GM21367 (cell line): ENCODE measurements at regions not wholly inside any gene's neighbourhood (a gene's known extent, or its start where the extent isn't known, plus 50 kb on each side); places are given as distances from the start of the nearest gene placed in this dataset.

ENCODE experiments used
- ATAC-seq: cut with Tn5 transposase; IDR thresholded peaks from one replicate; pipeline ENCODE4 v1.9.1; 2021; ENCODE audit not compliant: unreplicated experiment

DNA sequence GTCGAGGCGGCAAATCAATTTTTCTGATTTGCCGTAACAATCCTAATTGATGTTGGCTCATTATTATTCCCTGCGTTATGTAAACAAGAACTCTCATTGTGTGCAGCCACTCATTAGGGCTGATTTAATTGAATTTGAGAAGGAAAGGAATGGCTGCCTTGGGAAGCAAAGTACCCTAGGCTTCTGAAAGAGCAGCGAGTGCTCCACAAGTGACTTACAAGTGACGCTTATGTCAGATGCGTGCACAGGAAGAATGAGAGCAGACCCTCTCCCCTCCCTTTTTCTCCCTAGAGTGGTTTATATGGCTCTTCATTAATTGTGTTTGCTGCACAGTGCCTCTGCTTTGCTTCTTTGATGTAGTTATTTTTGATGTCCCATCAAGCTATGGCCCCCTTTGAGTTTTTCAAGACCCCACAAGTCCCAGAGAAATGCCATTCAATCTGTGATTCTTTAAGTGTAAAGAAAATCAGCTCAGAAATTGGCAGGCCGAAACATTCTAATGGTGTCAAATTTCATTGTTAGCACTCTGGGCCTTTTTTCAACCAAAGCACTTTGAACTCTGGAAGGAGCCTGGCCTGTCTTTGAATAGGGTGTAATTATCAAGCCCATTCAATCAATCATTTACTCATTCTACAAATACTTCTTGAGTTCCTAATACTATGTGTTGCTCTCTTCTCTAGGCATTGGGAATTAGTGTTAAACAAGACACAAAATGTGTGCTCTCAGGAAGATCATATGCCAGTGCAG lies 86.8 kb upstream of the VAV3 start:
- no peak for ATAC-seq

DNA sequence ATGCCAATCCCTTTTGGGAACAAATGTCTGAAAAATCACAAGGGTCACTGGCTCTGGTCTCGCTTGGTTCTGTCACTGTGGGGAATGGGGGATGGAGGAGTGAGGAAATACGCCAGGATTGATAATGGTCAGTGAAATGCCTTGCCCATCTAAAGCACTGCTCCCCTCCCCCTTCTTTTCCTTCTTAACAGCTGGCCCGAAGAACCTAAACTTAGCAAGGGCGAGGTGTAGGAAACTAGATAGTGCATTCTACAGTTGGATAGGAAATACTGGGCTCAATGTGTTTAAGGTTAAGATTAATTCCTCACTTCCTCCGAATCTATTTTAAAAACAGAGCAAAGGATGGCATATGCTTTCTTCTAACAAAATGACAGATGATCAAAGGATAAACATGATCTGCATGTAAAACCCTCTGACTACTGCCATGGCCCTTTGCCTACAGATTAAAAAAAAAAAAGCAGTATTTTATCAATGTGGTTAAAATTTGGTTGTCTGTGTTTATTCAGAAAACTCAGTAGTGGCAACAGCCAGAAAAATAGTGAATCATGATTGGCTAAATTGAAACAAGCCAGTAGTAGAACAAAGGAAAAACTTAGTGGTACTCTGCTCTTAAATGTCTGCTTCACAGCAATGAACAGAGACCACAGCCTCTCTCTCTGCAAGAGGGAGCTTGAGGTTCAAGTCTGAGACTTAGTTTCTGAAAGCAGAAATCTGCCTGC lies 86.1 kb upstream of the VAV3 start:
- no peak for ATAC-seq

DNA sequence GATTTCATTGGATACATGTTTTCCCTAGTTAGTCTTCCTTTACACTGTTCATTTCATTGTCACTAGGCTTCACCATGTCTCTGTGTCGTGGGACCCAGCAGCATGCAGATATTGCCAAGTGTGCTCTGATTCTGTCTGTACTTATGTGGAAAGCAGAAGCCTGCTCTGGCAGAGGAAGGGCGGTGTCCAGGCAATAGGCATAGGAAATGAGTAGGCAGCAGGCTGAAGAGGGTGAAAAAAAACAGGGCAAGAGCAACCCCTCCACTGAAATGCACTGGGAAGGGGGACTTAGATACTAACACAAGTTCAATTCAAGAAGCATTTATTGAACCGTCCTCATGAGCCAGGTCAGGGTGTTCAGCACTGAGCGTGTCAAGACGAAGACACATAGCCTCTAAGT lies 85.2 kb upstream of the VAV3 start:
- ATAC-seq: no peak

DNA sequence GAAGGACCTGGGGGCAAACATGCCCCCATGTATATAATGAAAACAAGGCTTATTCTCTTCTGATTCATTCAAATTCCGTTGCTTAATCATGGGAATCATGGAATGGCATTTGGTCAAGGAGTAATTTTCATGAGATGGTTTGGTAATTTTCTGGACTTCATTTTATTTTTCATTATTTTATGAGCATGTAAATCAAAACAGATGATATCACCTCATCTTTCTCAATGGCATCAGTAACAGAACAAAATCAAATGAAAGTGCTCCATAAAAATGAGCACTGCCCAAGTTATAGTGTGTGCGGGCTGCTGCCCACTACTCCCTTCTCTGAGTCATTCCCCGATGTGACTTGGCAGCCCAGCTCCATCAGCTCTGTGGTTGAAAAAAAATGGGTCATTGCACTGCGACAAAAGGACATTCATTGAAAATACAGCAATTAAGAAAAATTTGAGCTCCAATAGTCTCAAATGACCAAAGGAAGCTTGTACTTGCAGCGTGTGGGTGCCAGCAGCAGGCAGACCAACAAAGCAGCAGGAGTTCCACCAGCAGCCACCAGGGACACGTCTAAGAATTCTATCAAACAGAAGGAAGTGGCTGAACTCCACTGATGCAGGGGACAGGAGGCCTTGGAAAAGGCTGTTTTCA lies 84.3 kb upstream of the VAV3 start:
- no peak for ATAC-seq

DNA sequence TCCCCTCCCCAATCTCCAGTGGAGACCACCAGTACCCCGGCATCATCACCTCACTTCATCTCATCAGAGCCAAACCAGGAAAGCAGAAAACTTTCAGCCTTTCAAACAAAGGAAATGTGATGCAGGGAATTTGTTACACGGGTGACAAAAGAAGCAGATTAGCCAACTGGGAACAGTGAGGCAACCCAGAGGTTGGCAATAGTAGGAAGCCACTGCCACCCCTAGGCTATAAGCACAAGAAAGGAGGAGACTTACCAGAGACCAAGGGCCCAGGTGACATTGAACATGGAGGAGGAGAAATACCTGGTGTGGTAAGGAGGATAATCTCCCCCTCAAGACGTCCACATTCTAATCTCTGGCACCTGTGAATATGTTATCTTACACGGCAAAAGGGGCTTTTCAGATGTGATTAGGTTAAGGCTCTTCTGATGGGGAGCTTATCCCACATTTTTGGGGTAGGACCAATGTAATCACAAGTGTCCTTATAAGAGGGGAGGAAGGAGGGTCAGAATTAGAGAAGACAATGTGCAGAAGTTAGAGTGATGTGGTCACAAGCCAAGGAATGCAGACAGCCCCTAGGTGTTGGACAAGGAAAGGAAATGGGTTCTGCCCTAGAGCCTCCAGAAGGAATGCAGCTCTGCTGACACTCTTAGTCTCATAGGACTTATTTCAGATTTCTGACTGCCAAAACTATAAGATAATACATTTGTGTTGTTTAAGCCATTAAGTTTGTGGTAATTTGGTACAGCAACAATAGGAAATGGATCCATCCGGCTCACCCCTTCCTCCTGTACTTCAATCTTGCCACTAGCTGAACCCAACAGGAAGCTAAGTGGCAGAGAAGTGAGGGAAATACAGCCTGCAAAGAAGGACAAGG lies 83.6 kb upstream of the VAV3 start:
- ATAC-seq: no peak

DNA sequence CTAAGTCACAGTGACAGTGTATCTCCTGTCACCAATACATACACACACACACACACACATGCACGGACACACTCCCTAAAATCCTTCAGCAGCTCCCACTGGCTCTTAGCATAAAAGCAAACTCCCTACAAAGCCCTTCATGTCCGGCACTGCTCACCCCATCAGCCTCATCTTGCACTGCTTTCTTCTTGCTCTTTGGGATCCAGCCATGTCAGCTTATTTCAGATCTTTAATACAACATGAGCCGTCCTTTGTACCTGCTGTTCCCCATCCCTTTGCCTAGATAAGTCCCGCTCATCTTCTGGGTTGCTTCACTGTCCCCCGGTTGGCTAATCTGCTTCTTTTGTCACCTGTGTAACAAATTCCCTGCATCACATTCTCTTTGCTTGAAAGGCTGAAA lies 82.1 kb upstream of the VAV3 start:
- ATAC-seq: no peak

DNA sequence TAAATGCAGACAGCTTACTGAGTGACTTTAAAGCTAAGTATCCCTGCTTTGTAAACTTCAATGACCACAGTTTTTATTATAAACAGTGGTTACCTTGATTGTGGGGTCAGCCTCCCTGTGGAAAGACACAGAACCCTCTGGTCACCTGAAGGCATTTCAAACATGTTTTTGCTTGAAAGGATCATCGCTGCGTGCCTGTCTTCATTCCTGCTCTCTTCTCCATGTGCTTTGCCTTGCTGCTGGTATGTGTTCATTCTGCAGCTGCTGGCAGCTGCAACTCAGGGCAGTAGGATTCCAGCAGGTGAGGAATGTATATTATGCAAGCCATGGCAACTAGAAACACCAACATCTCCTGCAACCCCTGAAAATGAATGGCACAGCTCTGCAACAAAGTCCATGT lies 81.0 kb upstream of the VAV3 start:
- no peak for ATAC-seq

DNA sequence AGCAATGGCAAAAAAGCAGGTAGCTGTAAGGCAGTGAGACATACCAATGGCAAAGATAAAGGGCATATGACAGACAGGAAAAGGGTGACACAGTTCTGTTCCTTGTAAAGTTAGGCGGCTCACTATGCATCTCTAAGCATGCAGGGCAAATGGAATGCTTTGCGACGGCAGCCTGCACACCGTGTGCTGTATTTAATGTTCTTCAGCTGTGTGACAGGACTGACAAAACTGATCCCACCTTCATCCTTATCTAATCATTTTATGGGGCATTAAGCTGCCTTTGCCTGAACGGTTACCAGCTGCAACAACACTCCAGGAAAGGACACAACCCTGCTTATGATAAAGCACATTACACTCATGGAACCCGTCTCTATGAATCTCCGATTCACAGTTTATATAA lies 80.5 kb upstream of the VAV3 start:
- no peak for ATAC-seq

DNA sequence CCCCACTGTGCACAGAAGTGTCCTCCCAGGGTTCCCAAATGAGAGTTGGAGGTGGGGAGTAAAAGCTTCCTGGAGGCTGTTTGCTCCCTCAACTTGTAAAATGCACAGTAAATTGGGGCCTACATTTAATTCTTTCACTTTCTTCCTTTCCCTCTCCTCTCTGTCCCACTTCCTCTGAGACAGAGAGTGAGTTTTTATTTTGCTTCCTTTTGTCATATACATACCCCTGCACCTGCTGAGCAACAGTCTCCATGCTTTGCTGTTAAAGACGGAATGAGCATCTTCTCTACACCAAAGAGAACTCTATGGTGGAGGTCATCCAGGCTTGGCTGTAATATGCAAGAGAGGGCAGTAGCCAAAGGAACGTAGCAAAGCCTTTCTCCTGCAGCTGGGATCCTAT lies 79.3 kb upstream of the VAV3 start:
- ATAC-seq: no peak

DNA sequence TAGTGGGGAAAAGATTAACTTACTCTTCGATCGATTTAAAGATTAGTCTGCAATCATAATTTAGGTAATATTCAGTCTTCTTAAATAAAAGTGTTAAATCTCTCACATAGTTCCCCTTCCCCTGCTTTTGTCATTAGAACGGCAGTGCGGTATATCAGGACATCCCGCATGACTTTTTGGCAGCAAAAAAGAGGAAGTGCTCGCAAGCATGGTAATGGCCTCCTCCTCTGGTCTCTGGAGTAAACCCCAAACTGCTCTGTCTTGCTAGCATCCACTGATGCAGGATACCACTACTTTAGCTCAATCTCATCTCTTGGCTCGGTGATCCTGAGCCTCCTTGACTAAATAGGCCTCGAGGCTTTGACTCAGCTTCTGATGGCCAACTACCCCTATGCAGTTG lies 78.7 kb upstream of the VAV3 start:
- ATAC-seq: no peak

DNA sequence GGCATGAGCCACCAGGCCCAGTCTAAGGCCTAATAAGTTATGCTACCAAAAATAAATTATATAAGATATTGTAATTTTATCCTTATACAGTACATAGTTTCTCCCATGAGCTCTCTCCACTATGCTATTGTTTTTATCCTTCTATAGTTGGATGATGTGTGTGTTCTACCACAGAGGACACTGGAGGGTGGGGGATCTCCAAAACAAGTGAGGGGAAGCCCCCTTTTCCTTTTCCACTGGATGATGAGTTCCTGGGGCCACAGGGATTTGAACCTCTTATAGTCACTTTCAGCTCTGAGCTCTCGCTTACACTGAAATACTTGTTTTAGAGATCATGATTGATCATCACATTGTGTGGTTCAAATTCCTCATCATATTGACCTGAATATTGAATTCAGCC lies 77.6 kb upstream of the VAV3 start:
- no peak for ATAC-seq

DNA sequence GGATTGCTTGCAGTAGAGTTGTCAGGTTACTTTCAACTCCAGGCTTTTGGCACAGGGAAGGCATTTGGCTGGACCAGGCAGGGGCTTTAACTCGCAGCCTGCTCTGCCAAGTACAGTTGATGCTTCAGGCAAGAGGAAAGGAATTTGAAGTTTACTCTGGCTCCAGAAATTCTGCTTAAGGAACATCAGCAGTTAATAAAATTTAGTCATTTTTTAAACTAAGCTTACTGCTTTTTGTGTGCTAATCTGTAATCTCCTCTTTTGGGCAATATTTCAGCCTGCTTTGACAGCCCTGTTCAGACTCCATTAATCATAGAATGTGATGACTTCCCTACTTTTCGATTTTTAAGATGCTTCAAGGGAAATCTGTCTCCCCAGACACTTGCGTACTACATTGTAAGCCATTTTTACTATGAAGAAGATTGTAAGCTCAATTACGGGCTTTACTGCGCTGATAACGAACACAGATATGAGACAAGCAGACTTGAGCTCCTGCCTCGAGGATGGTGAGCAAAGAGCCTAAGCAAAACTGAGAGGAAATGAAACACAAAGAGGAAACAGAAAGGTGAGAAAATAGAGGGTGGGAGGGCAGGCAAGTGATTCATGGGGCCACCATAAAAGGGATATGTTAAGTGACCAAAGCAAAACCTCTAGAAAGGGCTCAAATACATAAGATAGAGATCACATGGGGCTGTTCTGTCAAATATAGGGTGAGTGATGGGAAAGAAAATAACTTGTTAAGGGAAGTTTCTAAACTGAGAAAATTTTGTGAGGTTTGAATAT lies 76.6 kb upstream of the VAV3 start:
- no peak for ATAC-seq

DNA sequence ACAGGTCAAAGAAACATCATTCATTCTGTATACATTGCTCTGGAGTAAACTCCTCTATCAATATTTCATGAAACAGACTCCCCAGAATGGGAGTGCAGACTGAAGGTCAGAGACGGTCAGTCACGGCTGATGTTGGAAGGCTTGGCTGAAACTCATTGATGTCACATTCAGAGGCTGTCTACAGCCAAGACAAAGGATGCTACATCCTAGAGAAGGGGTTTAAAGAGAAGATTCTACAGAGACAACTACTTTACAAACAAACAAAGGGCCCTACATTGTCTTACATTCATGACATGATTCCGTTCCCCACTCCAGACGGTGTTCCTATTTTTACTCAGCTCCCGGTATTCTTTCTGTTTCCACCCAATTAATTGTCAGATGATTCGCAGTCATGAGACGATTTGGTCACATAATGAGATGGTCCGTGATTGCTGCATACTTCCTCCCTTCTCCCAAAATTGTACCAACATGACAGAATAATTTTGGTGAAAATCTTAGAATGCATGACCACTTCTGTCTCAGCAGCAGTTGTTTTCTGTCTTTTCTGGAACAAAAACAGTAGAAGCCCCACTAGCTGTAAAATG lies 73.8 kb upstream of the VAV3 start:
- ATAC-seq: no peak

DNA sequence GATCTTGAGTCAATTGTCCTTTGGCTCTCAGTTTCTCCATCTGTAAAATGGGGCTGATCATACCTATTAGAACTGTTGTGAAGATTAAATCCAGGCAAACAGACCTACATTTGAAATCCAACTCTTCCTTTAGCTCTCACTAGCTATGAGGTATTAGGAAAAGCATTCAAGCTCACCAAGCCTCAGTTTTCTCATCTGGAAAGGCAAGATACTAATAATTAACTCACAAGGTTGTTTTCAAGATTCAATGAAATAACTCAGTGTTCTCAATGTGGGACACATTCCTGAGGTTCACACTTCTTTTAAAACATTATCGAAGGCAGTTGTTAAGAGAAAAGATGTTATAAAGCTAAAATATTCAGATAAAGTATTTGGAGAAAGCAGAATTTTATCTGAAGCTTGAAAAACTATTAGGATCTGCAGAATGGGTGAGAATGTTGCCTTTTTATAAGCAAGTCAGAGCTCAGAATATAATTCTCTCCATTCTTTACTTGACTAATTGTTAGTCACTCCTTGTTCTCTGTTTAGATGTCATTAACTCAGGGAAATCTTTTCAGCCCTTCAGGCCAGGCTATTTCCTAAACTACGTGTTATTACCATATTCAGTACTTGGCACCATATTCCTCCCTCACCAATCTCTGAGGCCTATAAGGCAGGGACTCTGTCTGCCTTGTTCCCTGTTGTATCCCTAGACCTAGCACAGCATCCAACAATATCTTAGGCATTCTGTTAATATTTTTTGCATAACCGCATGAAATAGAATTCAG lies 72.0 kb upstream of the VAV3 start:
- ATAC-seq: no peak

DNA sequence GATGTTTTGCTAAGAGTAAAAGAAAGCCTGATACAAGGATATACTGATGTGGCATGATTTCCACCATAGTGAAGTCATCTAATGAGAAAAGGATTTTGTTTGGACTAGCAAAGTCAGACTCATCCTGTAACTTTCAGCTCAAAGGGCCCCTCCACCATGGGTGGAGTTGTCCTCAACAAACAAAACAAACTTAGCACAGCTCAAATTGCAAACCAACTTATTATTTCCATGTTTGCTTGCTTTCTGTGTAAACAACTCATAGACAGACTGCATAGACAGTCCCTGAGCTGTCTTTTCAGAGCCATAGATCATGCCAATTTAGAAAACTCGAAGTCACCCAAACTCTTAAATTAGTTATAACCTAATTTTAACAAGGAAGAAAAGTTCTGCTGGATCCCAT lies 69.4 kb upstream of the VAV3 start:
- no peak for ATAC-seq

DNA sequence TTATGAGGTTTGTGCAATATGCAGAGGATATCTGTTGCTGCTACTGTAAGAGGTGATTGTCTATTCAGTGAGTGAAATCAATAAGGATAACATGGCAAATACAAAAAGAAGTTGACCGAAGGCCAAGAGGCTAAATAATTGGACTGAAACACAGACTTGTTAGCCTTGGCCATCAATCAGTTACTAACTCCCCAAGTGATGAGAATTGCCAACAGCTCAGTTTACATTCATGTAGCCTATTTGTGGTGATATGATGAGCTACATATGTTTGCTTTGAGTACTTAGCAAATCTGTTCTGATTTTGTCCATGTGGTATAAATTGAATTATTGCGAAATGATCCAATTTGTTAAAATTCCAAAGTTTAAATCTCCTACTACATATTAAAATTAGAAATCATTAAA lies 68.6 kb upstream of the VAV3 start:
- no peak for ATAC-seq

DNA sequence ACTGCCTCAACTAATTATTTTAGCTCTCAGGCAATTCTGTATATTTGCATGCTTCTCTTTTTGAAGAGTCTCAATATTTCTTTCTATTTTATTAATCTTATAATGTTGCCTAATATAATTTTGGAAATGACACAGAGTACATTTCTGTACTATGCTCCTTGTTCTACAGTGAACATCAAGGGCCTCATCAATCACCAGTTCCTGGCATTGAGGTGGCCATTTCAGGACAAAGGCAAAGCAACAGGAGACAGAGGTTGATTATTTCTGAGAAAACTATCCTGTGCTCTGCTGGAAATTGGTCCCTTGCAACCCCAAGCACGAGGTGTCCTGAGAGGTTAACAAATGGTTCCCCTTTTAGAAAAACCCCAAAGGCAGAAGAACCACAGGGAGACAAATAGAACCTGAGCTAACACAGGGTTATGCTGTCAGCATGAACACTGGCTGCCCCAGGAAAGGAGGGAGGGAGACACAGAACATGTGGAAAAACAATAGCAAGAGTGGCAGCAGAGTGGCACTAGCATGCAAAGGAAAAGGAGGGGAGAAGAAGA lies 63.9 kb upstream of the VAV3 start:
- no peak for ATAC-seq

DNA sequence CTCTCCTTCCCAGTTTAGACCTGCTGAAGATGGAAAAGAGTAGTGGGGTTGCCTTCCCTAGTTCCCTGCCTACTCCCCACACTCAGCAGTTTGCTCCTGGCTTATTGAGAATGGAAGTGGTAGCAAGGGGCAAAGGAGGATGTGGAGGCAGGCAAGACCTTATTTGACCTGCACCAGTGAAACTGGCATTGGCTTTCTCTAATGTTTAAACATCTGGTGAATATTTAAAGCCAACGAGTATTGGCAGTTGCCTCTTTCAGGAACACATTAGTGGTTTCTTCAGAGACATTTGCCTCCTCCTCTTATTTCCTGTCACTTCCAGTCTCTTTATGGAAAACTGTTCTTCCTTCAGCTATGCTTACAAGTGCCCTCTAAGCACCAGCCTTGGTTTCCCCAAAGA lies 62.4 kb upstream of the VAV3 start:
- no peak for ATAC-seq

DNA sequence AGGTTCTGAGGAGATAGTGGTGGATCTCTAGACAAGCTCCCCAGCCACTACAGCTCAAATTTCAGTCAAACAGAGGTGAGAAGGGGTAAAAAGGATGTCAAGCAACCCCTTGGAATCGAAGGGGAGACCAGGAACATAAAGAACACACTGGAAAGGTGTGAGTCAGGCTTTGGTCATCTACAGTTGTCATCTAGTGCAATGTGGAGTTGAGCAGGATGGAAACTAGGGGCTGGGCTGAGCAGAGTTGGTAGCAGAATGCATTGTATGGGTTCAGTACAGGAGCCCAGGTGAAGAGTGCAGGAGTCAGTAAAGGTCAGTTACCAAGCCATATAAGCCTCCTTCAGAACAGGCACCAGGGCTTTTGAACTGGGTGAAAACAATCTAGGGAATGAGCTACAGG lies 52.7 kb upstream of the VAV3 start:
- ATAC-seq: no peak
